ENCODE measurements at regions not wholly inside any gene's neighbourhood (a gene's known extent, or its start where the extent isn't known, plus 50 kb on each side); places are given as distances from the start of the nearest gene placed in this dataset.

DNA sequence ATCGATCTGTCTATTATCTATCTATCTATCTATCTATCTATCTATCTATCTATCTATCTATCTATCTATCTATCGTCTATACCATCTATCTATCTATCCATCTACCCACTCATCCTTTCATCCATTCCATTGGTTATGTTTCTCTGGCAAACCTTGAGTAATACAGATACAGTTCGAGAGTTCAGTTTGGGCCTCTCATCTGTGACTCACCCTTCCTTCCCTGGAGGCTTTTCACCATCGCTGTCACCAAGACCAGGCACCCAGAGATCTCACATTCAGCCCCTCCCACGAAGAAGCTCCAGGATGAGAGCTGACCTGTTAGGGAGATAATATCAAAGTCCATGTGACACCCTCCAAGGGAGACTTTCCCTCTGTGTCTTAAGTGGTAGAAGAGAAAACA, 164.1 kb upstream of the CELF4 start:
- DNase-seq: no peak

DNA sequence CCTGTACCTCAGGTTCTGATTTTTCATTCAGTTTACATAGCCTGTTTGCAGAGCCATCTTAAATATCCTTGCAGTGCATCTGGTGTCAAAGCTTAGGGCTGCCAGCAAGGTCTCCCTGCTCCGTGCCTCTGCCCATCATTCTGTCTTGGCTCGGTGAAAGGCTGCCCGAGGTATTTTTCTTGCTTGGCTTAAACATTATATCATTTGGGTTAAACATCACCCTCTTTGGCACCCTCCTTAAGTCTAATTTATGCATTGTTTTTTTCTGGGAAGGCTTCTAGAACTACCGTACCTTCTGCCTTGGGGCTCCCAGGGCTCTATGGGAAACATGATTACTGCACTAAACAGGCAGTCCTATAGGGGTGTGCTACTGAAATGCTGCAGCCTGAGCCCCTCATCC, 158.6 kb upstream of the CELF4 start:
- DNase-seq: no peak

DNA sequence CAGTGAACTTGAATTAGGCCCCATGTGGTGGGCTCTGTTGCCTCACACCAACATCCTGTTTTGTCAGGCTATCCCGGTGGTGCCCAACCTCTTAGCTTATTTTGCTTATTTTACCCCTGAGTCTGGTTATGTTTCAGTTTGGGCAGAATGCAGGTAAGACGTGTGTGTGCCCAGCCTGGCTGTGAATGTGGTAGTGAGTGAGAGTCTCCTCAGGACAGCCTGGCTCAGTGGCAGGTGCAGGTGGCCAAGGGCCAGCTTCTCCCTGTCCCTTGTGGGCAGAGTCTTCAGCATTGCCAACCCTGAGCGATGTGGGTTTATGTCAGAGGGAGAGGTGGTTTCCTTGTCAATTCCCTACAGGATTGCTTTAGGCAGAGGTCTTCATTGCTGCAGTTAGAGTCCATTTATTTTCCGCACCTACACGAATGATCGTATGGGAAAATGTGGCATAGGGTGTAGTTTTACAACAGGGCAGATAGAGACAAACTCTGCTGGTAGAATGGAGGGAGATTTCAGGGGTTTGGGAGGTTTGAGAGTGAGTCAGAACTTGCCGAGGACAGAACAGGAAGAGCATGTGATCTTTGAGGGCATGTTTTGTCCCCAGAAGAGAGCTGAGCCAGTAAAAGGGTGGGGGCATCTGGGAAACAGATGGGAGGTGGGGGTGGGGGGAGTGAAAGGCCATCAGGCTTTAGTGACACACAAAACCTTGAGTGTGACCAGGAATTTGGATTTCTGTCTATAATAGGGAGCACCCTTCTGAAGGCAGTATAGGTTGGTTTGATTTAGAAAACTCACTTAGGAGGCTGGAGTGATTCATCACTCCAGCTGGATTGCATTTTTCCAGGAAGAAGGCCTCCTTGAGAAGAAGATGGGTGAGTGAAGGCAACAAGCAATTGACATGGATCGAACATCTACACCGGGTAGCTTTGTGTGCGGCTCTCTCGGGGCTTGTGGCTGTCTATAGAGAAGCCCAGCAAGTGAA, 156.2 kb upstream of the CELF4 start:
- no peak for DNase-seq

DNA sequence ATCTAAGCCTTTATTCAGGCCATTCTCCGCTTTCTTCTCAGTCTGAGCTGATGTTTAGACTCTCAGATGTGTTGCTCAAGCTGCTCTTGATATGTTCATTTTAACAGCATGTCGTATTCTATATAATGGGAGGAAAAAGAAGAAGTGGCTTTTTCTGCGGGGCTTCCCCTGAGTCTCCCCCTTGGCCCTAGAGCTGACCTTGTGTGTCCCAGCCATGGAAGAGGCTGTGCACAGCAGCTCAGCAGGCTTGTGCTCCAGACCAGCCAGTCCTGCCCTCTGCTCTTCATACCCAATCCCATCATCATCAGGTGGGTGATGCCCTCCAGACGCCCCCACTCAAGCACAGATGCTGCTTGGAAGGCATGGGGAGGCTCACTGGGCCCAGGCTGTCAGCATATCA, 155.1 kb upstream of the CELF4 start:
- no peak for DNase-seq

DNA sequence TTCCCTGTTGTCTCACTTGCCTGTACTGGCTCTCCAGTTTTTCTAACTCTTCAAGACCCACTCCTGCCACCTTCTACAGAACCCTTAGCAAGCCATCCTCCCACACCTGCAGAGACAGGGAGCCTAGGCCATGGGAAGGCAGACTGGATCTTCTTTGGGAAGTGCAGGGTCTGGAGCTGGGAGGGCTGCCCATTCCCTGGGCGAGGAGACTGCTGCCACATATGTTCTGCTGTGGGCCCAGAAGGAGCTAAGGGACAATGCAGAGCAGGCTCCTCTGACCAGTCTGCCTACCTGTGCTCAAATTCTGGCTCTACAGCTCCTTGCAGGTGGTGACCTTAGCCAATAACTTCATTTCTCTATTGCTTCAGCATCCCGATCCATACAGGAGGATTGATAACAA, 152.1 kb upstream of the CELF4 start:
- no peak for DNase-seq

DNA sequence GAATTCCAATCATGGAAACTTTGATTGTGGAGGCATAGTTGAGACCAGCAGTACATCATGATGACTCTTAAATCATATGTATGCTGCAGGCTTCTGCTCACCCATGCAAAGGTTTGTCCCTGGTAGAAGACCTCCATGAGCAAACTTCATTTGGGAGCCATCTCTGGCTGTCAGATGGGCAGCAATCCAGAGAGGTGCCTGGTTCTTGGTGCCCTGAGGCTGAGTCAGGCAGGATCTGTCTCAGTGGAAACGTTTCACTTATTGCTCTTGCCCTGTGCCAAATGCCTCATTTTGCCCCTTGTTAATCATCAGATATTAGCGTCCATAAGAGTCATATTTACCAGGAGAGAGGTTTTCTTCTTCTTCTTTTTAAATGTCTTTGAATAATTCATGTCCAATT, 151.5 kb upstream of the CELF4 start:
- DNase-seq: no peak

DNA sequence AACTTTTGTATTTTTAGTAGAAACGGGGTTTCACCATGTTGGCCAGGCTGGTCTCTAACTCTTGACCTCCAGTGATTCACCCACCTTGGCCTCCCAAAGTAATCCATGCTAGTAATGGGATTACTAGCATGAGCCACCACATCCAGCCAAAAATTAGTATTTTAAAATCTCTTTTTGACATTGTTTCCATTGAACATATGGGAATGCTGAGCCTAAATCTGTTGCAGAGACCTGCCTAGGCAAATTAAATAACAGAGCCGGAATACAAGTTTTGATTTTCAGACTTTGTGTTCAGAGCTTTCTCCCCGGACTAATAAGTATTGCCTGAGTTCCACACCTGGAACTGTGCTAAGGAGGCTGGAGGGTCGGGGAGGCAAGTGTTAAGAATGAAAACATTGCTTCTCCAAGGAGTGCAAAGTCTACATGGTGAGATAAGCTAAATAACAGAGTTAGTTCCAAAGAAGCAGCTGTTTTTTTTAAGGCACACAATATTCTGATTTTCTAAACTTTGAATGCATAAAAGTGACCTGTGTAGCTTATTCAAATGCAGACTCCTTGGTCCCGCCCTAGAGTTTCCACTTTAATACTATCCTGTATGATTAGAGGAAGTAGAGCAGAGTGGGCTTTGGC, 150.6 kb upstream of the CELF4 start:
- no peak for DNase-seq

DNA sequence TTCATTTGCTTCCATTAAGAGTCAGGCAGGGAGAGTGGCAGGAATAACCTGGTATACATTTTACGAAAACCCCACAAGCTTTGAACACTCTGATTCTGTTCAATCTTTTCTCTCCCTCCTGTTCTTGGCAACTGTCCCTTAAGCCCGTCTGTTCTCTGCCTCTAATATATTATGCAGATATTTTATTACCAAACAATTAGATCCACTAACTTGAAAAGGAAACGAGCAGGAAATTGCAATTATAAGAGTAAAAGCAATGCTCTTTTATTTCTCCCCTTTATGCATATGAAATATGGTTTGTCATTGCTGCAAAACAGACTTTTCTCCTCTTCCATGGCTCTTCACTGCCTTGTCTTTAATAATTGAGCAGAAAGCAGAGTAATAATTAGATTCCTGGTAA, 149.1 kb upstream of the CELF4 start:
- no peak for DNase-seq

DNA sequence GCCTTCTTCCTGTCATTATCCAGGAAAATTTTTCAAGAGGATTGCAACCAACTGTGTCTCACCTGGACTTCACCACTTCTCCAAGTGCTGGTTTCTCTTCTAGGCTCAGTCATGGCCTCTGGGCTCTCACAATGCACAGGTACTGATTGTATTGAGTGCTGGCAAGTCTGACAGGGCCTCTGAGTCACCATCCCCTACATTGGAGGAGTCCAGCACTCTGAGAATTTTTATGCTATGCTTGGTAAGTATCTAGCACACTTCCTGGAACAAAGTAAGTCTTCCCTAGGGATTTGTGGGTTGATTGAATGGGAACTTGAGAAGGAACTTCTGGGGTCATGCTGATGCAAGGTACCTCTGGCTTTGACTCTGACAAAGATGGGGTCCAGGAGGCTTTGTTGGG, 147.2 kb upstream of the CELF4 start:
- no peak for DNase-seq

DNA sequence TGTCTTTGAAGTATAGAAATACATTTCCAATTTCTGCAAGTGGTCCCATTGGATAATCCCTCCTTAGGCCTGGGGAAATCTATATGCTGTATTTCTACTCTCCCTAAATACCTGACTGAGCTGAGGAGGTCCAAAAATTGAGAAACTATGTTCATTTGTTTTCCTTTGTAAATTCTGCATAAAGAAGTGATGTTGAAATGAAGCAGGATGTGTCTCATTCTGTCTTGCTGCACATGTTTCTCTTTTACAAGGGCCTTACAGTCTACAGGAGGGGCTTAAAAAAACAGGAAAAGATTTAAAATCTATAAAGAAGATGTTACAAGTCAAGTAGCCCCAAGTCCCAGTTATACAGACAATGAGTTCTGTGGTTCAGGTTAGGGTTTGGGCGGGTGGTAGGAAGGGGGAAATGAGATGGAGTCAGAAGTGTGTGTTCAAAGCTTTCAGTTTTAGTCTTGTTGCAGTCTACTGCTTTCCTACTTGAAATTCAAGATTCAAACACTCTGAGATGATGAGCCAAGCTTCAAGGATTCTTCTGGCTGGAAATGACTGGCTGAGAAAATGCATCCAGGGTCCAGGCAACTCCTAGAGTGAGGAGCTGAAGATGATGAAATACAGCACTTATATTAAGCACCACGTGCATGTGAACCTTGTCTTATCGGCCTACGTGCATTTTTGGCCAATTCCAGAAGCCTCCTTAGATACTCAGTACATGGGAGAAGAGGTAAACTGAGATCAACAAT, 146.3 kb upstream of the CELF4 start:
- DNase-seq: no peak

DNA sequence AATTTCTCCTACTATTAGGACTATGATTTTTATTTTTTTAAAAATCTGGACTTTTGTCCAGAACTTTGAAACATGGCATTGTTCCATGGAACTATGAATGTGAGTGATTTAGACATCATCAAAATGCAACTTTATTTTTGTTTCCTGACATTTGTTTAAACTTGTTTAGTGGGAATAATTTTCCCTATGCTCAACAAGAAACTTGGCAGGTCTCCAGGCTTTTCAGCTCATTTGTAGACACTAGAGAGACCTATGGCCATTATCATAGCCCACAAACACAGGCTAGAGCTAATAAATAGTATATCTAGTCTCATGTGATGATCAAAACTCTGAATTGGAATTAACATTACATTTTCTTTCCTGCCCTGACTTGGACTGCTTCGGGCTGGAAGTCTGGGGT, 145.1 kb upstream of the CELF4 start:
- DNase-seq: no peak

DNA sequence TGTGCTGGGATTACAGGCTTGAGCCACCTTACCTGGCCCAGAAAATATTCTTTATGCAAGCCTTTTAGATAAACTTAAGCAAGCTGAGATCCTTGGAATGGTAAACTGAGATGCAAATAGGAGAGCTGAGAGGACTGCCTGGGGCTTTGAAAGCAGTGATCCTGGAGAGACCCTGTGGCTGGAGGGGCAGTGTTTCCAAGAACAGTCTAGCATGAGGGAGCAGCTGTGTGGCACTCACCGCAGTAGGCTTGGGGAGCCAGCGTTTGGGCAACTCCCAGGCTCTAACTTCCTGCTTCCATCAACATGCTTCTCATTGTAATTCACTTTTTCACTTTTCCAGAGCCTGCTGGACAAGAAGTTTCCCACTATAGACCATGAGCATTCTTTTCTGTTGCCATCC, 144.1 kb upstream of the CELF4 start:
- DNase-seq: no peak

DNA sequence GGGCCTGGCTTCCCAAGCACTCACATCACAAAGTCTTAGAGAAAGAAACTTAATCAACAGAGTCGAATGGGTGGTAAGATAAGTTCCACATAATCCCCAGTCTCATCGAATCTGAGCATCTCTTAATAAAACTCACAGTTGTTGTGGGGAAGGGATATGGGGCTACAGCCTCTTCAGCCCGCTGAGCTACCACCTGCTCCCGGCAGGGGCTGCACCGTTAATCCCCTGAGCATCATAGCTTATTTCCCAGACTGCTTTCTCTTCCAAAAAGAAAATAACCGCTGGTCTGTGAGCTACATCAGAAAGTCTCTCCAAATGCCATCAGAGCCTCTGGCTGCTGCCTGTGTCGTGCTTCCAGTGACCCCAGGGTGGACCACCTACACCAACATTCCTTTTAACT, 139.4 kb upstream of the CELF4 start:
- DNase-seq: no peak

DNA sequence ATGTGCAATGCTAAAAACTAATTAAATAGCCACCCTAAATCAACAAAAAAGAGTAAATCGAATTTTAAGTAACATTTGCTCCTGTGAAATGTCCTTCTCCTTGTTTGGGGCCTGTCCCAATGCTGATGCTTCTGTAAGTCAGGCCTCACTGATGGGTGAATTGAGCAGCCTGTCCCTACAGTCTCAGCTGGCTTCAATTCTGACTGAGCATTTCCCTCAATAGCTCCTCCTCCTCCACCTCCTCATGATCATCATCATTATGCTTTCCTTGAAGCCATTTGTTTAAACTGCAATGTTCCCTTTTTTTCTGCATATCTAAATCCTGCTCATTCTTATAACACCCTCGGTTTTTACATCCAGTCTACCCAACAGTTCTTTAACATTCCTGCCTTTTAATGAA, 137.2 kb upstream of the CELF4 start:
- no peak for DNase-seq

DNA sequence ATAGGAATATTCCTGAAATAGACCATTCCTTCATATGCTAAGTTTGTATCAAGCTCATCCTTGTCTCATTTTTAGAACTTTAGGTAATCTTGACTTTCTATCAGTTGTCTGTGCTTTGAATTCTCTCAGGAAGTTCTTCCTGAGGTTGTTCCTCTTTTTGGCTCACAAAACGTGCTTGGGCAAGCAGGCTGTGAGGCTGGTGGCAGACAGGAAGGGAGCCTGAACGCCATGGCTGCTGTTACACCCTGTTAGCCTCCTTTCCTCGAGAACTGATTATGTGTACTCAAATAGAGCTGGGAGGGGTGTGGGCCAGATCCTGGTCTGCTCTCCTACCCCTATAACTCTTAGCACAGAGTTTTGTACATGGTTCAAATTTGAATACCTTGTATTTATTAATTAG, 136.4 kb upstream of the CELF4 start:
- peak in 1 of 56 donors; percentile 4 for DNase-seq

DNA sequence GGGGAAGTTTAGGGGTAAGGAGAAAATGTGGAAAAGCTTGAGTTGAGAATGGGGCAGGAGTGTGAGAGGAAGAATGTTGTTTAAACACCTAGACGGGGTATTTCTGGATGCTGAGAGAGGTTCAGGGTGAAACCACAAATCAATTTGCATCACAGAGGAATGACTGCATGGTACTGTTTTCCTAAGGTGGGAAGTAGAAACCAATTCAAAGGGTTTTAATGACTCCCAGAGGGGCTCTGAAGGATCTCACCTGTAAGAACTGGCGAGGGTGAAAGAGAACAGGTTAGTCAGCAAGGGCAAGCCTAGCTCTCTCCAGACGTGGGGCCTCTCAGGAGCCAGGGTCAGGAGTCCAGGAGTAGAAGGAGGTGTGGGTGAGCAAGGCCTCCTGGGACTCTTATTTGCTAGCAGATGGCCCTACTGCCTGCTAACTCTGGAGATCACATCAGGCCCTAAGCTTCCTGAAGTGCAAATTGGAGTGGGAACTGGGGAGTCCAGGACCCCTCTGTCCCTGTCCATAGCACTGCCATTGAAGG, 133.0 kb upstream of the CELF4 start:
- no peak for DNase-seq

DNA sequence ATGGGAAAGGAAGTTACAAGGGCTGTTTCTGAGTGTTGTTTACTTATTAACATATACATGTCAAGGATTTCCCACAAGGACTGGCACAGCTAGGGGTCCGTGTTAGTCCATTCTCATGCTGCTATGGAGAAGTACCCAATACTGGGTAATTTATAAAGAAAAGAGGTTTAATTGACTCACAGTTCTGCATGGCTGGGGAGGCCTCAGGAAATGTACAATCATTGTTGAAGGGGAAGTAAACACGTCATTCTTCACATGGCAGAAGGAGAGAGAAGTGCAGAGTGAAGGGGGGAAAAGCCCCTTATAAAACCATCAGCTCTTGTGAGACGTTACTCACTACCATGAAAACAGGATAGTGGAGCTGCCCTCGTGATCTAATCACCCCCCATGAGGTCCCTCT, 128.9 kb upstream of the CELF4 start:
- no peak for DNase-seq

DNA sequence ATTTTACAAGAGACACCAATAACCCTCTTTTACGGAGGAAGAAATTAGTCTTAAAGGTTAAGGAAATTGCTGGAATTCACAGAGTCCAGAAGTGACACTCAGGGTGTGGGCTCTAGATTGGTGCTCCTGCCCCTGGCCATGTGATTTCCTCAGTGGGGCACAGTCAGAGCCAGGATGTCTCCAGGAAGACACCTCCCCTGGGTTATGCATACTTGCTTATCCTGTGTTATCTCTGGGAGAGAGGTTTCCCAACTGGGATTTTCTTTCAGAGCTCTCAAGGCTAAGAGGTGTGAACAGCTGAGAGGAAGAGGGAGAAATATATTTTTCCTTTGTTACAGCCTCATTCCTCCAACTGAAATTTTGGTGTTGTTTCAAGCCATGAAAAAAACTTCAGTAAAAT, 125.6 kb upstream of the CELF4 start:
- no peak for DNase-seq

DNA sequence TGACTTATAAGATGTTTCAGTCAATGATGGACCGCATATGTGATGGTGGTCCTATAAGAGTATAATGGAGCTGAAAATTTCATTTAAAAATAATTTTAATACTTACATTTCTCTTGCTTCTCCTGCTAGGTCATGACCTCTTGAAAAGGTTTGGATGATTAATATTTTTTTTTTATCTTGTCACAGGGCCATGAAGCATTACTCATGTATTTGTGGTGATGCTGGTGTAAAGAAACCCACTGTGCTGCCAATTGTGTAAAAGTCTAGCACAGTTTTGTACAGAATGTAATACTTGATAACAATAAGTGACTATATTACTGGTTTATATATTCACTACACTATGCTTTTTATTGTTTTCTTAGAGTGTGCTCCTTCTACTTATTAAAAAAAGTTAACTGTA, 124.2 kb upstream of the CELF4 start:
- no peak for DNase-seq

DNA sequence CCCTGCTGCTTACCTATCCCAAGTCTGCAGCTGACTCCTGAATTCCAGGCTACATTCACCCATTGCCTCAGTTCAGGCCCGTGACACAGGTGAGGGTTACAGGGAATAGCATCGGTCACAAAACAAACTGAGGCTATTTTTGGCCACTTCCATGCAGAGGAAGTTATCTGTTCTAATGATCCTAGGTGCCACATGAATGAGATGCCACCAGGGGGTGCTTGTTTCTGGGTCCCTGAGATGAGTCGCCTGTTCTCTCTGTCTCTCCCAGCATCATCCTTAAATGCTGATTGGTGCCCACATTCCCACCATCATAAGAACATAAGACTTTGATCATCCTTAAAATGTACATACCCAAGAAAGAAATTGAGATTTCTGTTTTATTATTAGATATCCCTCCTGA, 119.0 kb upstream of the CELF4 start:
- no peak for DNase-seq

DNA sequence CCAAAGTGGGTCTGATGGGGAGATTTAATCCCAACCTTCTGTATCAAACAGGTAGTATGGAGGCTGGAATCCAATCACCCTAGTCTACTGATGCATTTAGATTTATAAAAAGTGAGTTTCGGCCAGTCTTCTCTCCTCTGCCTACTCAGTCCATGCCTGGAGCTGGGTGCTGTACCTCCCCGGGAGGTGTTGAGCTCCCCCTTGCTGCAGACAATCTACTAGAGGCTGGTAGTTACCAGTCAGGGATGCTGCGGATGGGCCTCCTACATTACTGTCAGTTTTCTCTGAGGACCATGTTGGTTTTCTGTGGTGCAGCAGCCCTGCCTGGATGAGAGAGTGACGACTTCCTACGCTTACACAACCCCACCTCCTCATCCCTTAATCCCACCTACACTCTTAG, 118.6 kb upstream of the CELF4 start:
- DNase-seq: no peak

DNA sequence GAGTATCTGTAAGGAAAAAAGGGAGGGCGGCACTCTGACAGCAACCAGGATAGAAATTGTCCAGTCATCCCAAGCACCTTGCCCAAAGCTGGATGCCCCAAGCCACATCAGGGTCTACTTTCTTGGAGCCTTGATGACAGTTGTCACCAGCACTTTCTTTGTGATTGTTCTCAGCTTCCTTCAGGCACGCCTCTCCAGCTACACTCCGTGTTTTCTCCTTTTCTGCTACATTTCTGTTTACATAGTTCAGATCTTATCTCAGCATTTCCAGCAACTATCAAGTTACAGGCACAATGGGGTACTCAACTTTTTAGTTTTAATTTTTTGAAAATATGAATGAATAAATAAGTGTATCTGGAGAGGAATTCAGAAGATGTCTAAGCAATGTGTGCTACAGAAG, 115.3 kb upstream of the CELF4 start:
- no peak for DNase-seq
